ENCODE measurements at regions not wholly inside any gene's neighbourhood (a gene's known extent, or its start where the extent isn't known, plus 50 kb on each side); places are given as distances from the start of the nearest gene placed in this dataset.
A peak's percentile ranks its signal among the peaks of the same experiment; 100 is the strongest.
"Not testable (repeated sequence)": the region's sequence is repeated elsewhere in the genome, so short reads cannot be mapped to it uniquely, and the experiment has no call there.

DNA sequence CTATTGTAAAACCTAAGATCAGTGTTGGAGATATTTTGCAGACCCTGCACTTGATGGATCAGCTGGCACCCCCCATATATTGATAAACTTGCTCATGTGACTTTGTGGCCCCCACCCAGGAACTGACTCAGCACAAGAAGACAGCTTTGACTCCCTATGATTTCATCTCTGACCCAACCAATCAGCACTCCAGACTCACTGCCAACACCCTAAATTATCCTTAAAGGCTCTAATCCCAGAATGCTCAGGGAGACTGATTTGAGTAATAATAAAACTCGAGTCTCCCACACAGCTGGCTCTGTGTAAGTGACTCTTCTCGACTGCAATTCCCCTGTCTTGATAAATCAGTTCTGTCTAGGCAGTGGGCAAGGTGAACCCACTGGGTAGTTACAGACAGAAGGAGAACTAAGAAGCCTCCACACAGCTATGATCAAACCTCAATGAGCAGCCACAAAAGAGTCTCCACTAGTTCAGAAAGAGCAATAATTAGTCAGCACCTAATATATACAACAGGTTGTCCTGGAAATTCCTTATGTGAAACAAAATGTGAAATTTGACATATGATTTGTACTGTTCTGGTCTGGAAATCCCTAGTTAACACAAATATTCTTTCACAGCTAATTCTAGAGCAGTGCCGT is 52.2 kb downstream of the ACTL7B start:
- no peak for DNase-seq

DNA sequence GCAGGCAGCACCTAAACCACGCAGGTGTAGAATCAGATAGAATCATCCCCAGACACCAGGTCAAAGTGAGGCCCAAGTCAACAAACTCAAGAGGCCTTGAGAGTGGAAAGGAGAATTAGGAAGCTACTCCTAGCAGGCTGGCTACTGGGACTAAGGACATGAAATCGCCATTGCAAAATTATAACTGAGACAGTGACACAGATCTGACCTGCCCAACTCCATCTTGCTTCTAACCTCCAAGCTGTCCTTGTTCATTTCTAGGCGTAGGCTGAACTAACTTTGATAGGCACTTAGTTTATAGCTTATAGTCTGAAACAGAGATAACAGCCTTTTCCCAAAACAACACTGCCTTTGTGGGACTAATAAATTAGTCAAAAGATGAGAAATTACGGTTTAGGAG is 52.8 kb downstream of the ACTL7B start:
- DNase-seq: no peak

DNA sequence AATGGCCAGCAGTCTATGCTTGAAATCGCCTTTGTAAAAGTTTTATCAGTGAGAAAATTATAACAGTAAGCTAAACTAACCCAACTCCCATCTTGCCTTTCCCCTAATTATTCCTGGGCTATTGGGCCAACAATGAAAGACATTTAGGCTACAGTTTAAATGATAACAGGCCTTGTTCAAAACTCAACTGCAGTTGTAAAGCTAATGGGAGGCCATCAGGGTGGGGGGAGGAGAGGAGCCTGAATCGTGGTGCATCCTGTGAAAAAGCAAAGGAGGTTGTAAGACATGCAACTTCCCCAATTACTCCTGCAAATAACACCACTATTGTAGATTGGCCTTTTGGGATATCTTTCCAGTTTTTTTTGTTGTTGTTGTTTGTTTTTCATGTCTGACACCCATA is 53.8 kb downstream of the ACTL7B start:
- DNase-seq: no peak

DNA sequence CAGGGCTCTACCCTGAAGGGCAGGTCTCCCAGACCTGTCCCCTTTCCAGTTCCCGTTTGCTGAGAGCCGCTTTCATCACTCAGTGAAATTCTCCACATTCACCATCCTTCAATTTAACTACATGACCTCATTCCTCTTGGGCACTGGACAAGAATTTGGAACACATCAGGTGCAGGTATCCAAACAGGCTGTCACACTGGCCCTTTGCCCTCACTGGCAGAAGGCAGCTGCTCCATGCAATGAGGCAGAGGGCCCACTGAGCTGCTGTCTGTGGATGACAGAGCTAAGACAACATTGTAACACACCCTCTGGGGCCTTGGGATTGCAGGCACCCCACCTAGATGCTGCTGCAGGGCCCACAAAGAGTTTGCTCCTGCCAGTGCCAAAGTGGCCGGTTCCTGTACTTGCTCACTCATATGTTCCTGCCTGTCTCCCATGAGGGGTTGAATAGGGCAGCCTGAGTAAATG is 55.1 kb downstream of the ACTL7B start:
- DNase-seq: no peak

DNA sequence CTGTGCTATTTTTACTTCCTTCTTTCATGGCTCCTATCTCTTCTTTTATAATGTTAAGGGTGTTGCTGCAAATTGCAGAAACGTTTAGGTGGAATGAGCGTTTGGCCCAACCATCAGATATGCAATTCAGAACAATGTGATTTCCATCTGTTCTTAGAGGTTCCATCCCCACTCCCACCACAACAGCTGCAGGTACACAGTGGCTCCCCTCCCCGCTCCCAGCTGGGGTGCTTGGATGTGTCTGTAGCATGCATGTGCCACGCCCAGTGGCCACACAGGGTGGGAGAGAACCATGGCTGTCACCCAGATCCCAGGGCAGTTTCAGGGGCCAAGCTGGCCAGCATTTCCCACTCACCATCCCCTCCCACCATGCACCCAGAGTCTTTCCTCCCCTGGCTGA is 62.2 kb downstream of the ACTL7B start:
- no peak for DNase-seq

DNA sequence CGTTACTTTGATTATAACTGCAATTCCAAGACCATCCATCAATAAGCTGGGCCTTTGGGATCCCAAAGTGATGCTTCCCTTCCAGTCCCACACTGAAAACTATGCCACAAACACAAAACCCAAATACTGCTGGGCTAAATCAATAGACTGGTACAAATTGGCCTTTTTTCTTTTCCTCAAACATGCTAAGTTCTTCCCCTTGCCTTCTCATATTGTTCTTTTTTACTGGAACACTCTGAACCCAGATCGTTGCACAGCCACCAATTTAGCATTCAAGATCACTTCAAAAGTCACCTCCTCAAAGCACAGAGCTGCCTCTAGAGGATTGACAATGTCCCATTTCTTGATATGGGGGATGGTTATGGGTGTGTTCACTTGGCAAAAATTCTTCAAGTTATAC is 66.0 kb downstream of the ACTL7B start:
- DNase-seq: no peak

DNA sequence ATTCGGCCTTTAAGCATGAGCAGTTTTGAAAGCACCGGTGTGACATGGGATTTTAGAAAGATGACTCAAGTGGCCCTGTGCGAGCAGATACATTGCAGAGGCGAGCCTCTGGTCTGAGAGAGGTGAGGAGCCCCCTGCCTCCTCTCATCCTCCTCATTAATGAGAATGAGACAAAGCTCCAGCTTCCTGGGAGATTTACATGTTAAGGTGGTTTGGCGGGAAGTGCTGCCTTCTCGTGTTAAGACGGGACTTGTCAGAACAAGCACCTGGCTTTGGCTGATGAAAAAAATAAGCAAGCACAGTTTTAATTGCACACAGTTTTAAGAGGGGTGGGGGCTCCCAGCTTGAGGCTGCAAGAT is 68.1 kb downstream of the ACTL7B start:
- no peak for DNase-seq

DNA sequence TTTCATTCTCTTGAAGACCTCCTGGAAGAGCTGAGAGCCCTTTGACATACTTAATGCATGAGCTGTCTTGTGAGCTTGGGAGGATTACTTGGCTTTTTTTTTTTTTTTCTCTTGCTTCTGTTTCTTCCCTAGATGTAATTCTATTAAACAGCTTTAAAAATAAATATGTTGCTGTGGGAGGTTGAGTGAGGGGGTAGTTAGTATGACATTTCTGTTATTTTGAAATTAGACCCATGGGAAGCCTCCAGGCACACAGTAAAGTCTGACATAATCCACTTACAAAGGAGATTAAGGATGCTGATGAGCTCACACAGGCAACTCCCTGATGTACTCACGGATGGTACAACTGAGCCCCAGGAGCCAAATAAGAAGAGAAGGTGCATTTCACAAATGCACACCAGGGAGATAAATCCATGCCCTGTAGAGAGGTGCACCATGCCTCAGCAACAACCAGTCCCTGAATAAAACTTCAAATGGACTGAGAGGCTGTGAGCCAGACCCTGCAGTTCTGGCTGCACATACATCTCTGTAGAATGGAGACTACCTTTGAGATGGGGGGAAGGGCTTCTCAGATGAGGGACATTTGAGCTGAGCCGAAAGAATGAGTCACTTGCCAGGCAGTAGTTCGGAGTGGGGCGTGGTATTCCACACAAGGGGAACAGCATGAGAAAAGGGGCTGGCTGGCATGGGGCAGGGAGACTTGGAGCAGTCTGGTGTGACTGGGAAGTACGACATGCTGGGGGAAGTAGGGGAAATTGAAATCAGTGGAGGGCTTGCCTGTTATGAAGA is 68.7 kb downstream of the ACTL7B start:
- no peak for DNase-seq

DNA sequence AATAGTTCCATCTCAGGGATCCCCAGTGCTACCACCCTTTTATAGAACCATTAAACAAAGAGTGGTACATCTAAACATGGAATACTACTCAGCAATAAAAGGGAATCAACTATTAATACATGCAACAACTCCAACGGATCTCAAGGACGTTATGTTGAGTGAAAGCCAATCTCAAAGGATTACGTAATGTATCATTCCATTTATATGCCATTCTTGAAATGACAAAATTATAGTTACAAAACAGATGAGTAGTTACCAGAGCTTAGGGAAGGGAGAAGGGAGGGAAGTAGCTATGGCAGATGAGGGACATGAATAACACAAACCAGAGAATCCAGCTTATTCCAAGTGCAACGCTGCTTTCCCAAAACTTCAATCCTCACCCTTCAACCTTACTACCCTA is 69.5 kb downstream of the ACTL7B start:
- no peak for DNase-seq

DNA sequence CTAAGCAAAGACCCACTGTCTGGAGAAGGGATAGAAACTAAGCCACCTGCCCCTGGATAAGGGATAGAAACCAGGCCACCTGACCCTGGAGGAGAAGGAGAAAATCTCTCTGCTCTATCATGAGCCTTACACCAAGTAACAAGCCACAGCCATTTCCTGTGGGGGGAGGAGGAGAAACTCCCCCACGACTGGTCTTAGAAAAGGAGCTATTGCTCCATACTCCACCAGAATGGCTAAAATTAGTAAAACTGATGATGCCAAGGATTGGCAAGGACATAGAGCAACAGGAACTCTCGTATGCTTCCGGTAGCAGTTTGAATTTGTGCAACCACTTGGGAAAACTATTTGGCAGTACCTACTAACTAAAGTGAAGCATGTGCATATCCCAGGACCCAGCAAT is 70.8 kb downstream of the ACTL7B start:
- no peak for DNase-seq

DNA sequence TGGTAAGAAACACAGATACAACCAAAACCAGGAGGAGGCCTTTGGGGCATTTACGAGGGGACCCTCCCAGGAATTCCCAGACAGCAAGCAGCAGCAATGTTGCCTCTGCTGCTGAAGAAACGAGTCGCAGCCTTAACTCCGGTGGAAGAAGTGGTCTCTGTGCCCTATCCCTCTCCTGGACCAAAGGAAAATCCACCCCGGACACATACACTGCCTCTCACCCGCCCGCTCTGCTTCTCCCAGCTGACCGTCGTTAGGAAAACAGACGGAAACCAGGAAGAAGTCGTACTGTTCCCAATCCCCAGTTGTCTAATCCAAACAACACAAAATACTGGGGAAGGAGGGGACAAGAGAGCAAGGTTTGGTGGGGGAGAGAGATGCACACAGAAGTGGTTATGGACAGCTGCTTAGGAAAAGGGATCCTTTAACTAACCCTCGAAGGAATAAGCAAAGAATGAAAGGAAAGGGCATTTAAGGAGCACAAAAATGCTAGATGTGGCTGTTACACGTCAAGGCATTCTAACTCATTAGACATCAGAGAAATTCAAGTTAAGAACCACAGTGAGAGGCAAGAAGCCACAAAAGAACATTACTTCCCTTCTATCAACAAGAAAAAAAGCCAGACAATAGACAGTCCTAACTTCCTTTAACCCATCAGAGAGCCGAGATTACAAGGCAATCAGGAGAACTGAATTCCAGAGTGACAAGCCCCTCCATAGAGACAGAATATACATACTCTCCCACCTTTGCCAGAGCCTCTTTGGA is 71.9 kb downstream of the ACTL7B start:
- no peak for DNase-seq

DNA sequence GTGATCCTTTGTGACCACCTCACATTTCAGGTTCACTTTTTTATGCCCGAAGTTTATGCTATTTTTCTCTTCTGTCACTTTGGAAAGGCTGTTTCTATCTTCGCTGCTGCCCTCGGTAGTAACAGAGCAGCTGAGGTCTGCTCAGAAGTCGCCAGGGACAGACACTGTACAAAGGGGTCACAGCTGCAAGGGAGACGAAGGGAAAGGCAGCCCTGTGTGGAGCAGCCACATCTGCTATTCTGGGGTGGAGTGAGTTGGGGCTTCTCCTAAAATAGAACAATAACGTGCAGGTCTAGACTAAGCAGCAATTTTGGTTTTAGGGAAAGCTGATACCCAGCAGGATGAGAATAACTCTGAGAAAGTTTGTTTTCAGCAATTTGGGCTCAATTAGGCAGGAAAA is 72.5 kb downstream of the ACTL7B start:
- no peak for DNase-seq

DNA sequence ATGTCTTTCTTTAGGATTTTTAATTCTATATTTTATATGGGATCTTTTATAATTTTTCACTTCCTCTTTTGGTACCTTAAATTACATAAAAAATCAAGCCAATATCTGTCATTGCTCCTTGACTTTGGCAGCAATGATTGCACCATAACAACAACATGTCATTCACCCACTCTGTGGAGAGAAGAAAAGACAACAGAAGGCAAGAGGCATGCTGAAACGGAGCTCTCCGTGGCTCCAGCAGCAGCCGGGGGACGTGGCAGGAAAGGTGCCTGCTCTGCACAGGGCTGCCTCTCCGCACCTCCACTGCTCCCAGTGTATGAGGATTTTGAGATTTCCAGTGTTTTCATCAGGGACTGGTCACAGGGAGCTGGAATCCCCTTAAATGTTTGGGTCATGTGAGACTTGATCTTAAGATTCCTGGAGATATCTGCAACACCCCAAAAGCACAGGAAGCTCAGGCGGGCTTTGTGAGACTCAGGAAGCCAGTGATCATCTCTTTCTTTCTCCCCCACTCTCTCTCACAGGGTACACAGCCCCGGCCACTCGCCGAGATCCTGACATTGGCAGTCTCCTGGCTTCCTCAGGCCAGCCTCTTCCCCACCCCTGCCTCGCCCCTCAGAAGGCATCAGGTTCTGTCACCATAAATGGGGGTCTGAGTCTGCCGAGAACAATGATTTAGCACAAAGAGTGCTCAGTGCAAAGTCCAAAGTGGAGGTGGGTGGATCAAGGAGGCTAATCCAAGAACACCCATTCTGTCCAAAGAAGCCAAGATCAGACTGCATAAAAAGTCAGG is 74.6 kb downstream of the ACTL7B start:
- no peak for DNase-seq

DNA sequence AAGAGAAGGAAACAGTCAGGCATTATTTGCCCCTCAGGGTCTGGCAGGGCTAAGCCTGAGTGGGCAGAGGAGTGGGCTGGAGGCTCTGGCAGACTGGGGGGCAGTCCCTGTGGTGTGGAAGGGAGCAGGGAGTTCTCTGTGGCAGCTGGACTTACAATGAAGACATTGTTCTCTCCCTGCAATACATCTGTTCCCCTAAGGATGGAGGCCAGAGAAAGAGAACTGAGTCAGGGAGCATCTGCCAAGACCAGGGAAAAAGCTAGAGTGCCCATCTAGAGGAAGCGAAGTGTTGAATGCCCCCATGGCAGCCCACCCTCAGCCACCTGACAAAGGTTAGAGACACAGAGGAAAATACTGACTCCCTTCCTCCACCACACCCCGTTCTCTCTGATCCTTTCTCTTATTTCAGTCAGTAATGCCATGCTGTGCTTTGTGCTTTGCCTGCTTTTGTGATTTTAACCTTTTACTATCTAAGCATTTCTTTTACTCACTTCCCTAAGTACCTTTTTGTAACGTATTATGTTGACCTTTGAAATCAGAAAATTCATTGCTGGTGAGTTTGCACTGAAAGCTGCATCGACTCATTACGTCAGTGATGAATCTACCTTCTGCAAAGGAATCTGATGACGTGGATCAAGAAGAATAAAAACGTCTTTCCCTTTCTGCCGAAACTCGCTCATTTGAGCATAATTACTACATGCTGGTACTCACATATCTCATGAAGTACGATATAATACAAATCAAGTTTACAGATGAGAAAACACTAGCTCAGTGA is 76.0 kb downstream of the ACTL7B start:
- DNase-seq: no peak

DNA sequence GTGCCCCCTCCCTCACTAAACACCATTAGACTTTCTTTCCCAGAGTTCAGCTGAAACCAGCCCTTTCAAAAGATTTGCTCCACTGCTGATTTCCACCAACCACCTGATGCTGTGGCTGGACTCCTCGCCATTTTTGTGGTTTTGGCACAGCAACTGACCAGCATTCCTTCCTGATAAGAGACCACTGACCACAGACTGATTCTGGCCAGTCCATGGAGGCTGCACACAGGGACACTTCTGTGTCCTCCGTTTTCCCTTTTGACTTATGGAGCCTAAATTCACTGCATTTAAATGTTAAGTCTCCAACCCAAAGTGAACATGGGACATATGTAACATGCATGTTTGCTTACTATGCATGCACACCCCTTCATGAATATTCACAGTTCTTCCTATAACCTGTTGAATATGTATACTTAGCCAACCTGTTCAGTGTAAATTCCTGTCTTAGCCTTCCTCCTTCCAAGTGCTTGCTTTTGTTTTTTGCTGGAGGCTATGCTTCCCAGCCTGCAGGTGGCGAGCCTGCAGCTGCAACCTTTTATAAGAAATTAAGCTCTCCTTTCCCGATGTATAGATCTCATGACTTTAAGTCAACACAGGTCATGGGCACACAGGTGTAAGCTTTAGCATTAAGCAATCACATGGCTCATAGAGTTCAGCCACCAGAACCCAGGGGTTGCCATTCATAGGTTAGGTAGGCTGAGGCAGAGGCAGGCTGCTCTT is 78.7 kb downstream of the ACTL7B start:
- DNase-seq: no peak

DNA sequence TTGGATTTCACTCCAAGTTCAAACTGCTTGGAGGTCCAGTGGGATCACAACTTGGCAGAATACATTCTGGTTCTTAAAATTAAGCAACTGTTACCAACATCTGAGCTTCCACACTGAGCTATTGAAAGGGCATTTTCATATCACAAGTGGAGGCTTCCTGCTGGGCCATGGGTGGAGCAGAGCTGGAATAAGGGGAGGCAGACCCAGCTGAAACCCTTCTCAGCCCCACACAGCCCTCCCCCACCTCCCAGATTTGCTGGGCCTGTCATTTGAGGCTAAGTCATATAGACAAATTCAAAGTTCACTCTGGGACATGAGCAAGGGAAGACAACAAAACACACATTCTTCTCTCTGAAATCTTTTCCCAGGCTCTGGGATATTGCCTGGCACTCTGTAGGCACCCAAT is 79.9 kb downstream of the ACTL7B start:
- no peak for DNase-seq

DNA sequence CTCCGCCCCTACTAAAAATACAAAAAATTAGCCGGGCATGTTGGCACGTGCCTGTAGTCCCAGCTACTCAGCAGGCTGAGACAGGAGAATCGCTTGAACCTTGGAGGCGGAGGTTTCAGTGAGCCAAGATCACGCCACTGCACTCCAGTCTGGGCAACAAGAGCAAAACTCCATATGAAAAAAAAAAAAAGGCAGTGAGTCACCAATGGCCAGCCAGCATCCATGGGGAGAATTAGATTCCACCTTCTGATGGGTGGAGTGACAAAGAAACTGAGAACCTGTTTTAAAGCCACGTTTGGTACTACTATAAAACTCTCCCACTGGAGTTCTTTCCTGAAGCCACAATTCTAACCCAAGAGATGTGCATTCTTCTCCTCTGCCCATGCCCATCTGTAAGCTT is 81.7 kb downstream of the ACTL7B start:
- DNase-seq: not testable (repeated sequence)

DNA sequence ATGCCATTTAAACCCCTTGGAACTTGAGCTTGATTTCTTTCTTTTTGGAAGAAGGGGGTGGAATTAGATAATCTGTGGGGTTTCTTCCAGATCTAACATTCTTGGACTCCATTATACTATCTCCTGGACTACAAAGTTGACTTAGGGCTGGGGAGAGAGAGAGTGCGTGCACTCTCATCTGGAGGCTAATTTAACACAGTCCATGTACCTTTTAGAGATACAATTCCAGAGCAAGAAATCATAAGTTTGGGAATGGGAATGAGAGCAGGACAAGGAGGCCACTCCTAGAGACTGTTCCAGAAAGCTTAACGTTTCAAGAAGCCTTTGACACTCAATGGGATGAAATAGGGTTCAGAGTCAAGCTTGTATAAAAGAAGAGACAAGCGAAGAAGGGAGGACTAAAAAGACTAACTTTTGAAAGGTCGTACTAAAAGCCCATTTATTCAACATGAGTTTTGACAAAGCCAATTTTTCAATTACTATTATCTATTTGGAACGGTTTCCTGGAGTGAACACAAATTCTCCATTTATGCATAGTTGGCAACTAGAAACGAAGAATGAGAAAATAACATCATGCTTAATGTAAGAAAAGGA is 83.4 kb downstream of the ACTL7B start:
- DNase-seq: no peak

DNA sequence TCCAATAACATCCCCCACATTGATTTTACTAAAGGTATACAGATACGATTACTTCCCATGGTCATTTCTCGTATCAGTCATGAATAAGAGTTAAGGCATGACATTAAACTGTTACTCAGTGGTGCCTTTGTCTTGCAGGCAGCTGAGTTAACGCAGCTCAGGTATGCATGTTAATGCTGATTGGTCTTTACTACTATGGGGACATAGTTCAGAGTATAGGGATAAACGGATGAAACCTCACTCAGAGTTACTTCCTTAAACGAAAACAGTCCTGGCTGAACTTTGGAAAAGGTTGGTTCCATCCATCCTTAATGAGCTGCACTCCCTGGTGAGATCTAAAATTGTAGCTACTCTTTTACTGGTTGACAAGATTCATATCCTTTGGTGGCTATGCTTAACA is 87.0 kb downstream of the ACTL7B start:
- DNase-seq: no peak

DNA sequence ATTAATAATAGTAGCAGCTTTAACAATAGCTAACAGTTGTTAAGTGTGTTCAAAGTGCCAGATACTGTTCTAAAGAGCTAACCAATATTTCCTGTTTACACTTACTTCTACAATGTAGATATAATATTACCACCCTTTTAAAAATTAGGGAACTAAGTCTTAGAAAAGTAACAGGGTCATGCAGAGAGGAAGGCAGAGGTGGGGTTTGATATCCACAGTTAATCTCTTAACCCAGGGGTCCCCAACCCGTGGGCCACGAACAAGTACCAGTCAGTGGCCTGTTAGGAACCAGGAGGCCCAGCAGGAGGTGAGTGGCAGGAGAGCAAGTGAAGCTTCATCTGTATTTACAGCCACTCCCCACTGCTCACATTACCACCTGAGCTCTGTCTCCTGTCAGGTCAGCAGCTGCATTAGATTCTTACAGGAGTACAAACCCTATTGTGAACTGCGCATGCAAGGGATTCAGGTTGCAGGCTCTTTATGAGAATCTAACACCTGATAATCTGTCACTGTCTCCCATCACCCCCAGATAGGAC is 89.1 kb downstream of the ACTL7B start:
- peak; percentile 54 for DNase-seq

DNA sequence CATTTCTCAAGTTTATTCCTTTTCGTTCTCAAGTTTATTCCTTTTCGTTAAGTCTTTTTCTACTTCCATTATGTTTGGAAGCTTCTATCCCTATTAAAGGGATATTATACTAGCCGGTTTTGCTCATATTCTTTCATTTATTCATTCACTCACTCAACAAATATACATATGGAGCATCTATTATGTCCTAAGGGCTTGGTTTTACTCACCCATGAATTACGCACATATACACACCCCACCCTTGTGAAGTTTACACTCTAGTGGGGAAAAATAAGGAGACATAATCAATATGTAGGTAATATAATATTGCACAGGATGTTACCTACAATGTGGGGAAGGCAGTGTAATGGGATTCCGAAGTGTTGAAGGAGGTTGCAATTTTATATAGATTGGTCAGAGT is 90.5 kb downstream of the ACTL7B start:
- no peak for DNase-seq
